ENCODE measurements at regions not wholly inside any gene's neighbourhood (a gene's known extent, or its start where the extent isn't known, plus 50 kb on each side); places are given as distances from the start of the nearest gene placed in this dataset.

DNA sequence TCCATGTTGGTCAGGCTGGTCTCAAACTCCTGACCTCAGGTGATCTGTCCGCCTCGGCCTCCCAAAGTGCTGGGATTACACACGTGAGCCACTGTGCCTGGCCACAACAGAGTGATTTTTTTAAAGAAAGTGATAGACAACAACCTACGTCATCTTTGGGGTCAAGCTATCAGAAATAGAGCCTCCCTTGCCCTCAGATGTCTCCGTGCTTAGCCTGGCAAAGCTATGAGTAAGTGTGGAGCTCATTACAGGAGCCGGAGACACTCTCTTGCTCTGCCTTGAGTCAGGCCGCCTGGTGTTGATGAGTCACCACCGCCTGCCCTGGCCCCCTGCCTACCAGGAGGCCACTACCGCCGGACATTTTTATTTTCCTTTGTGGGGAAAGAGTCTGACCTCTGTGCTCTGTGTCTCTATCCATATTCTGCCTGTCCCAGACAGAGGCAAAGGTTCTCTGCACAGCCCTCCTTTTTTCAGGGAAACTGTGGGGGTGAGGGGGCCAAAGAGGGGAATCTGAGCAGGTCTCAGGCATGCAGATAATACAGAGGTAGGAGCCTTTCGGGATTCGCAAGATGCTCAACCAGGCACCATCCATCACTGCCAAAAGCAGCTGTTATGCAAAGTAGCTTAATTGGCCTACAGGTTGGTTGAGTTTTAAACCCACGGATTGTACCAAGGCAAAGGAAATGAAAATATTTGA is 123.7 kb upstream of the CPEB4 start (continued):
- TF ChIP-seq ZNF766 (CRISPR knock-in tag; conservative IDR thresholded peaks at IDR 0.05) (peak; percentile 84), PML (IDR thresholded peaks at IDR 0.05; ENCODE audit: low read length) (no peak), HMGN3 (IDR thresholded peaks at IDR 0.05; ENCODE audit: borderline replicate concordance, extremely low read depth, insufficient read length, low read depth, low read length) (no peak), SRSF1 (IDR thresholded peaks at IDR 0.05; ENCODE audit: low read depth, low read length) (no peak), POLR2A (conservative IDR thresholded peaks at IDR 0.05) (peak; percentile 55), CBFB (CRISPR knock-in tag; IDR thresholded peaks at IDR 0.05) (0 out of 2 replicates have a peak, but pooled peaks have one; percentile 31), NCOA2 (IDR thresholded peaks at IDR 0.05; ENCODE audit: partially characterized antibody in 2 of 2) (no peak), TRIM28 (IDR thresholded peaks at IDR 0.05) (peak; percentile 57; the same call in 1 of the 2 replicates), DDX20 (tag; IDR thresholded peaks at IDR 0.05; ENCODE audit: low read depth) (0 out of 2 replicates have a peak, but pooled peaks have one; percentile 26), ATF1 (CRISPR knock-in tag; IDR thresholded peaks at IDR 0.05) (no peak), ATF1 (tag; IDR thresholded peaks at IDR 0.05) (peak; percentile 71), NBN (IDR thresholded peaks at IDR 0.05; ENCODE audit: low read depth) (no peak), MAFF (IDR thresholded peaks at IDR 0.05; ENCODE audit: low read length) (no peak), MXI1 (IDR thresholded peaks at IDR 0.05; ENCODE audit: low read depth, low read length) (no peak), SAFB2 (IDR thresholded peaks at IDR 0.05; ENCODE audit: borderline replicate concordance, low read depth, low read length, severe bottlenecking) (no peak), SMARCA4 (IDR thresholded peaks at IDR 0.05) (peak; percentile 84)
- TF ChIP-seq, protein P1, sequence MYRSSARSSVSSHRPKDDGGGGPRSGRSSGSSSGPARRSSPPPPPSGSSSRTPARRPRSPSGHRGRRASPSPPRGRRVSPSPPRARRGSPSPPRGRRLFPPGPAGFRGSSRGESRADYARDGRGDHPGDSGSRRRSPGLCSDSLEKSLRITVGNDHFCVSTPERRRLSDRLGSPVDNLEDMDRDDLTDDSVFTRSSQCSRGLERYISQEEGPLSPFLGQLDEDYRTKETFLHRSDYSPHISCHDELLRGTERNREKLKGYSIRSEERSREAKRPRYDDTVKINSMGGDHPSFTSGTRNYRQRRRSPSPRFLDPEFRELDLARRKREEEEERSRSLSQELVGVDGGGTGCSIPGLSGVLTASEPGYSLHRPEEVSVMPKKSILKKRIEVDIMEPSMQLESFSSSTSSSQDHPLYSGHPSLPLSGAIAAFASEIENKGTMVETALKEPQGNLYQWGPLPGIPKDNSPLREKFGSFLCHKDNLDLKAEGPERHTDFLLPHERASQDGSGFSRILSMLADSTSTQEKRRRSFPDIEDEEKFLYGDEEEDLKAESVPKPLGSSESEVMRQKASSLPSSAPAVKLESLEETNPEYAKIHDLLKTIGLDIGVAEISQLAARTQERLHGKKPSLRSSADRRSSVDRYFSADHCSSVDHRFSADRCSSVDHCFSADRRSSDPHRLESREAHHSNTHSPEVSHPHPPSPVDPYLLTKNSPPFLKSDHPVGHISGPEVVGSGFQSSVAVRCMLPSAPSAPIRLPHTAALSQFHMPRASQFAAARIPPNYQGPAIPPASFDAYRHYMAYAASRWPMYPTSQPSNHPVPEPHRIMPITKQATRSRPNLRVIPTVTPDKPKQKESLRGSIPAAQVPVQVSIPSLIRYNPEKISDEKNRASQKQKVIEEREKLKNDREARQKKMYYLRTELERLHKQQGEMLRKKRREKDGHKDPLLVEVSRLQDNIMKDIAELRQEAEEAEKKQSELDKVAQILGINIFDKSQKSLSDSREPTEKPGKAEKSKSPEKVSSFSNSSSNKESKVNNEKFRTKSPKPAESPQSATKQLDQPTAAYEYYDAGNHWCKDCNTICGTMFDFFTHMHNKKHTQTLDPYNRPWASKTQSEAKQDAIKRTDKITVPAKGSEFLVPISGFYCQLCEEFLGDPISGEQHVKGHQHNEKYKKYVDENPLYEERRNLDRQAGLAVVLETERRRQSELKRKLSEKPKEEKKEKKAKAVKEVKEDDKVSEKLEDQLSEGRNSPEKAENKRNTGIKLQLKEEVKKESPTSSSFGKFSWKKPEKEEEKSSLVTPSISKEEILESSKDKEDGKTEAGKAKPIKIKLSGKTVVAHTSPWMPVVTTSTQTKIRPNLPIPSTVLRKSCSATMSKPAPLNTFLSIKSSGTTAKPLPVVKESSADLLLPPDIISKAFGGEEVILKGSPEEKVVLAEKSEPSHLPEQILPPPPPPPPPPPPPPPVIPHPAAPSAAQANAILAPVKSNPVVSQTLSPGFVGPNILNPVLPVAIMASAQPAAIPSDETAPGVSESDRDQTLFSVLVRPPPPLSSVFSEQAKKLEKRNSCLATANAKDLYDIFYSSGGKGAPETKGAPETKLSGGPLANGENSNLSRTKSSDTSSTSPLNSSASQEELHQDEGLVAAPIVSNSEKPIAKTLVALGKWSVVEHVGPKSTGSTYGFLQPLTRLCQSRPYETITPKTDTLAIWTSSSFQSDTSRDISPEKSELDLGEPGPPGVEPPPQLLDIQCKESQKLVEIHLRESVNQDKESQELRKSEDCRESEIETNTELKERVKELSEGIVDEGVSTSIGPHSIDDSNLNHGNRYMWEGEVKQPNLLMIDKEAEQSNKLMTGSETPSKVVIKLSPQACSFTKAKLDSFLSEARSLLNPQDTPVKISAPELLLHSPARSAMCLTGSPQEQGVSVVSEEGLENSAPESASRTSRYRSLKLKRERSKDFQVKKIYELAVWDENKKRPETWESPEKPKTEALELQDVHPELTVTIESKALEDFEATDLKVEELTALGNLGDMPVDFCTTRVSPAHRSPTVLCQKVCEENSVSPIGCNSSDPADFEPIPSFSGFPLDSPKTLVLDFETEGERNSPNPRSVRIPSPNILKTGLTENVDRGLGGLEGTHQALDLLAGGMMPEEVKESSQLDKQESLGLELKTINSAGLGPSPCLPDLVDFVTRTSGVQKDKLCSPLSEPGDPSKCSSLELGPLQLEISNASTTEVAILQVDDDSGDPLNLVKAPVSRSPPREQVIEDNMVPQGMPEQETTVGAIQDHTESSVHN (IDR thresholded peaks at IDR 0.05; ENCODE audit: borderline replicate concordance in 1 of 2, low read depth in 1 of 2) = 0 out of 4 replicates have a peak, but pooled peaks of 1 of the 2 experiments have one; percentile 21
- TF ChIP-seq, protein P2, sequence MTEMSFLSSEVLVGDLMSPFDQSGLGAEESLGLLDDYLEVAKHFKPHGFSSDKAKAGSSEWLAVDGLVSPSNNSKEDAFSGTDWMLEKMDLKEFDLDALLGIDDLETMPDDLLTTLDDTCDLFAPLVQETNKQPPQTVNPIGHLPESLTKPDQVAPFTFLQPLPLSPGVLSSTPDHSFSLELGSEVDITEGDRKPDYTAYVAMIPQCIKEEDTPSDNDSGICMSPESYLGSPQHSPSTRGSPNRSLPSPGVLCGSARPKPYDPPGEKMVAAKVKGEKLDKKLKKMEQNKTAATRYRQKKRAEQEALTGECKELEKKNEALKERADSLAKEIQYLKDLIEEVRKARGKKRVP (CRISPR knock-in tag; IDR thresholded peaks at IDR 0.05) = peak; percentile 82
- TF ChIP-seq, protein P3, sequence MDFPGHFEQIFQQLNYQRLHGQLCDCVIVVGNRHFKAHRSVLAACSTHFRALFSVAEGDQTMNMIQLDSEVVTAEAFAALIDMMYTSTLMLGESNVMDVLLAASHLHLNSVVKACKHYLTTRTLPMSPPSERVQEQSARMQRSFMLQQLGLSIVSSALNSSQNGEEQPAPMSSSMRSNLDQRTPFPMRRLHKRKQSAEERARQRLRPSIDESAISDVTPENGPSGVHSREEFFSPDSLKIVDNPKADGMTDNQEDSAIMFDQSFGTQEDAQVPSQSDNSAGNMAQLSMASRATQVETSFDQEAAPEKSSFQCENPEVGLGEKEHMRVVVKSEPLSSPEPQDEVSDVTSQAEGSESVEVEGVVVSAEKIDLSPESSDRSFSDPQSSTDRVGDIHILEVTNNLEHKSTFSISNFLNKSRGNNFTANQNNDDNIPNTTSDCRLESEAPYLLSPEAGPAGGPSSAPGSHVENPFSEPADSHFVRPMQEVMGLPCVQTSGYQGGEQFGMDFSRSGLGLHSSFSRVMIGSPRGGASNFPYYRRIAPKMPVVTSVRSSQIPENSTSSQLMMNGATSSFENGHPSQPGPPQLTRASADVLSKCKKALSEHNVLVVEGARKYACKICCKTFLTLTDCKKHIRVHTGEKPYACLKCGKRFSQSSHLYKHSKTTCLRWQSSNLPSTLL (IDR thresholded peaks at IDR 0.05) = no peak

Measured in K562 (cell line).